Immature natural killer cell (primary cell): ENCODE measurements at regions not wholly inside any gene's neighbourhood (a gene's known extent, or its start where the extent isn't known, plus 50 kb on each side); places are given as distances from the start of the nearest gene placed in this dataset.
"Not testable (repeated sequence)": the region's sequence is repeated elsewhere in the genome, so short reads cannot be mapped to it uniquely, and the experiment has no call there.

Experiments
- DNase-seq, 3 donors: peaks; one replicate each; pipeline ENCODE4 v3.0.0; 2022; ENCODE audit warnings: mixed read lengths in 1 of 3
- H3K27ac Mint-ChIP-seq, 6 donors: one replicate each; pipeline ENCODE4 v1.8.0; 2020; ENCODE audit warnings: mixed read lengths in 6 of 6, mild to moderate bottlenecking in 5 of 6, inconsistent platforms in 4 of 6, moderate library complexity in 3 of 6
- H3K27me3 Mint-ChIP-seq, 3 donors: one replicate each; pipeline ENCODE4 v1.8.0; 2020 to 2021; ENCODE audit warnings: low read depth in 3 of 3, mild to moderate bottlenecking in 3 of 3, mixed read lengths in 3 of 3, moderate library complexity in 3 of 3, inconsistent platforms in 1 of 3
- H3K36me3 Mint-ChIP-seq, 3 donors: one replicate each; pipeline ENCODE4 v1.8.0; 2020; ENCODE audit warnings: mixed read lengths in 3 of 3, inconsistent platforms in 2 of 3, mild to moderate bottlenecking in 2 of 3
- H3K4me1 Mint-ChIP-seq, 2 donors: one replicate each; pipeline ENCODE4 v1.8.0; 2020; ENCODE audit warnings: inconsistent platforms in 2 of 2, mild to moderate bottlenecking in 2 of 2, mixed read lengths in 2 of 2, moderate library complexity in 1 of 2
- H3K4me3 Mint-ChIP-seq, 5 donors: one replicate each; pipeline ENCODE4 v1.8.0; 2020; ENCODE audit warnings: mild to moderate bottlenecking in 5 of 5, mixed read lengths in 5 of 5, inconsistent platforms in 3 of 5, moderate library complexity in 3 of 5
- H3K9me3 Mint-ChIP-seq, 6 donors: one replicate each; pipeline ENCODE4 v1.8.0; 2020; ENCODE audit warnings: mild to moderate bottlenecking in 6 of 6, mixed read lengths in 6 of 6, inconsistent platforms in 4 of 6, moderate library complexity in 3 of 6

DNA sequence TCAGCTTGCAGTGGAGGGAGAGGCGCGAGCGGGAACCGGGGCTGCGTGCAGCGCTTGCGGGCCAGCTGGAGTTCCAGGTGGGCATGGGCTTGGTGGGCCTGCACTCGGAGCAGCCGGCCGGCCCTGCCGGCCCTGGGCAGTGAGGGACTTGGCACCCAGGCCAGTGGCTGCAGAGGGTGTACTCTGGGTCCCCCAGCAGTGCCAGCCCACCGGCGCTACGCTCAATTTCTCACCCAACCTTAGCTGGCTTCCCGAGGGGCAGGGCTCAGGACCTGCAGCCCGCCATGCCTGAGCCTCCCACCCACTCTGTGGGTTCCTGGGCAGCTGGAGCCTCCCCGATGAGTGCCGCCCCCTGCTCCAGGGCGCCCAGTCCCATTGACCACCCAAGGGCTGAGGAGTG lies 52.6 kb upstream of the PDE3B start:
- H3K4me1 Mint-ChIP-seq, H3K4me3 Mint-ChIP-seq, DNase-seq, H3K9me3 Mint-ChIP-seq, H3K27ac Mint-ChIP-seq: not testable (repeated sequence)
- H3K36me3 Mint-ChIP-seq: peaks cover 3 to 12% (median 7%) of the 10 kb centered on the region in 3 donors
- peaks cover 0 to 10% (median 2%) of the 10 kb centered on the region in 3 donors for H3K27me3 Mint-ChIP-seq

DNA sequence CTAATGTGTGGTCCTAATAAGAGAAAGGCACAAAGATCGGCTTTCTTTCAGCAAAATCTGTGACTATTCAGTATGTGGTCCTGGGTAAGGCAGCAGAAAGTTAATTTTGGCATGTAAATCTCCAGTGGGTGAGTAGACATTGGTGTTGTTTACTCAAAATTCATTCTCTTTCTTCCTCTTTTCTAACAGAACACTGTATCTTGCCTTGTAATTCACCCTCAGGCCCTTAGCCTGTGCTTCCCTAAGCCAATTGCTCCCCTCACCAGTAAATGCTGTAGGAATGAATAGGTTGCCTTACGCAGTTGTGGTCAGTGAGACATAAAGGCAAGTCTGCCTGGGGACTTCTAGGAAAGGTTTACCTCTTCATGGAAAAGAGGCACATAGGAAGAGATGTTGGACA lies 49.9 kb upstream of the PDE3B start:
- peaks cover 0 to 19% (median 12%) of the 10 kb centered on the region in 3 donors for H3K36me3 Mint-ChIP-seq
- no peak overlapping the region for H3K4me3 Mint-ChIP-seq

More for the DNA sequence above, 49.9 kb upstream of the PDE3B start:
- peaks cover 0 to 10% (median 4%) of the 10 kb centered on the region in 3 donors for H3K27me3 Mint-ChIP-seq
- no peak for DNase-seq
- H3K27ac Mint-ChIP-seq: peak overlapping the region in 3 of 6 donors; percentile 2 to 12 (median 10)
- peaks cover 0 to 7% (median 0%) of the 10 kb centered on the region in 6 donors for H3K9me3 Mint-ChIP-seq
- H3K4me1 Mint-ChIP-seq: peaks cover 6 to 8% of the 10 kb centered on the region in 2 donors
